WTC11 (cell line): ENCODE measurements at regions not wholly inside any gene's neighbourhood (a gene's known extent, or its start where the extent isn't known, plus 50 kb on each side); places are given as distances from the start of the nearest gene placed in this dataset.

ENCODE experiments used
- ATAC-seq: fragments of 200-7000 bp; cut with Tn5 transposase; 2 replicates; pipeline ENCODE4 v1.10.0; 2021; ENCODE audit warnings: mild to moderate bottlenecking, moderate library complexity
- CTCF ChIA-PET: fragments of 300-600 bp; sonication (Branson Sonifier 250); formaldehyde crosslinking; loops from one replicate; lab custom pipeline; 2021; ENCODE audit warnings: antibody characterized with exemption; lab: Charles Lee
- POLR2A ChIA-PET: fragments of 350-600 bp; sonication (Branson Sonifier 250); formaldehyde crosslinking; loops from one replicate; lab custom pipeline; 2021; ENCODE audit warnings: antibody characterized with exemption; lab: Charles Lee
- DNase-seq: peaks from one replicate; pipeline ENCODE4 v3.0.0; 2021; ENCODE audit warnings: low spot score
- H3K27ac Mint-ChIP-seq: 2 replicates; pipeline ENCODE4 v1.8.0; 2021; ENCODE audit warnings: mixed read lengths
- H3K27me3 Mint-ChIP-seq: 2 replicates; pipeline ENCODE4 v1.8.0; 2021; ENCODE audit warnings: low read depth, mild to moderate bottlenecking, moderate library complexity, mixed read lengths
- H3K36me3 Mint-ChIP-seq: 2 replicates; pipeline ENCODE4 v1.8.0; 2021; ENCODE audit warnings: mixed read lengths
- H3K4me1 Mint-ChIP-seq: 2 replicates; pipeline ENCODE4 v1.8.0; 2022; ENCODE audit warnings: mixed read lengths
- H3K4me3 Mint-ChIP-seq: 2 replicates; pipeline ENCODE4 v1.8.0; 2021; ENCODE audit warnings: mild to moderate bottlenecking, moderate library complexity, mixed read lengths
- H3K9me3 Mint-ChIP-seq: 2 replicates; pipeline ENCODE4 v1.8.0; 2021; ENCODE audit warnings: mixed read lengths
- ATF6 ChIP-seq: sonication (generic); formaldehyde crosslinking; IDR thresholded peaks from 2 replicates; pipeline ENCODE4 v1.8.1; 2023; ENCODE audit warnings: mild to moderate bottlenecking, missing genetic modification reagents
- CREB1 ChIP-seq: sonication (generic); formaldehyde crosslinking; IDR thresholded peaks from 2 replicates; pipeline ENCODE4 v1.8.0; 2023; ENCODE audit warnings: mild to moderate bottlenecking, missing genetic modification reagents
- EMX1 ChIP-seq: fragments of 250-450 bp; sonication (Bioruptor Pico); IDR thresholded peaks from 2 replicates; pipeline ENCODE4 v1.8.0; 2021; ENCODE audit warnings: mild to moderate bottlenecking
- FOXP4 ChIP-seq: sonication (generic); formaldehyde crosslinking; IDR thresholded peaks from 2 replicates; pipeline ENCODE4 v1.8.0; 2022; ENCODE audit warnings: mild to moderate bottlenecking, missing genetic modification reagents
- HMGXB4 ChIP-seq: sonication (generic); formaldehyde crosslinking; IDR thresholded peaks from 2 replicates; pipeline ENCODE4 v1.8.1; 2023; ENCODE audit warnings: mild to moderate bottlenecking, moderate library complexity, missing genetic modification reagents
- NFATC4 ChIP-seq: fragments of 250-450 bp; sonication (Bioruptor Pico); IDR thresholded peaks from 2 replicates; pipeline ENCODE4 v1.9.0; 2021; ENCODE audit warnings: mild to moderate bottlenecking
- NR3C1 ChIP-seq: sonication (generic); formaldehyde crosslinking; conservative IDR thresholded peaks from 2 replicates; pipeline ENCODE4 v1.8.1; 2023; ENCODE audit warnings: low read depth, mild to moderate bottlenecking, missing genetic modification reagents
- SMAD3 ChIP-seq: sonication (generic); formaldehyde crosslinking; IDR thresholded peaks from 2 replicates; pipeline ENCODE4 v1.8.0; 2022; ENCODE audit warnings: missing genetic modification reagents, mild to moderate bottlenecking, borderline replicate concordance
- ZBTB43 ChIP-seq: sonication (generic); formaldehyde crosslinking; IDR thresholded peaks from 2 replicates; pipeline ENCODE4 v1.8.1; 2023; ENCODE audit warnings: mild to moderate bottlenecking, missing genetic modification reagents
- ZNF121 ChIP-seq: sonication (generic); formaldehyde crosslinking; IDR thresholded peaks from 2 replicates; pipeline ENCODE4 v1.8.0; 2023; ENCODE audit warnings: missing genetic modification reagents
- ZNF281 ChIP-seq: sonication (generic); formaldehyde crosslinking; IDR thresholded peaks from 2 replicates; pipeline ENCODE4 v1.8.0; 2023; ENCODE audit warnings: mild to moderate bottlenecking, missing genetic modification reagents
- ZNF317 ChIP-seq: sonication (generic); formaldehyde crosslinking; IDR thresholded peaks from 2 replicates; pipeline ENCODE4 v1.8.1; 2023; ENCODE audit warnings: low read depth, mild to moderate bottlenecking, moderate library complexity, missing genetic modification reagents, borderline replicate concordance
- ZNF512 ChIP-seq: sonication (generic); formaldehyde crosslinking; IDR thresholded peaks from 2 replicates; pipeline ENCODE4 v1.8.1; 2022; ENCODE audit warnings: missing genetic modification reagents, borderline replicate concordance
- ZNF532 ChIP-seq: fragments of 250-450 bp; sonication (Bioruptor Pico); IDR thresholded peaks from 2 replicates; pipeline ENCODE4 v1.9.0; 2021; ENCODE audit warnings: mild to moderate bottlenecking, borderline replicate concordance
- ZSCAN18 ChIP-seq: fragments of 250-450 bp; sonication (Bioruptor Pico); IDR thresholded peaks from 2 replicates; pipeline ENCODE4 v2.1.2; 2022; ENCODE audit warnings: mild to moderate bottlenecking, moderate library complexity

- Mint-ChIP-seq H3K9me3 (no peaks in the 10 kb centered on the region), H3K4me3 (no peak overlapping the region), H3K4me1 (peaks cover 9% of the 10 kb centered on the region), H3K27me3 (no peaks in the 10 kb centered on the region)
- DNase-seq: no peak
- ATAC-seq: no peak
- no peak for TF ChIP-seq ATF6
- TF ChIP-seq, all 79 proteins: peak for 0
- ChIA-PET CTCF (no interaction called here), POLR2A (no interaction called here)
- Mint-ChIP-seq H3K27ac (no peak overlapping the region; the same call in 1 of the 2 replicates), H3K36me3 (no peaks in the 10 kb centered on the region)
These were observed 131.2 kb upstream of the MED13L start for GRCh38 chr12:116408489-116409250.

- H3K27me3 Mint-ChIP-seq: no peaks in the 10 kb centered on the region
- no peaks in the 10 kb centered on the region for H3K9me3 Mint-ChIP-seq
- no peaks in the 10 kb centered on the region for H3K36me3 Mint-ChIP-seq
- no peak overlapping the region for H3K4me3 Mint-ChIP-seq
- POLR2A ChIA-PET: interaction anchor here (0.6 kb wide), 1 partner anchor 30 kb away, joined by 5 read pairs; no protein-coding TSS in a partner anchor
- peaks cover 3% of the 10 kb centered on the region for H3K4me1 Mint-ChIP-seq
- CTCF ChIA-PET: interaction anchor here (0.6 to 1.1 kb wide), 3 partner anchors 21 to 198 kb away, joined by 3 to 4 read pairs (median 3); no protein-coding TSS in a partner anchor
- ATAC-seq: no peak
- no peak for DNase-seq
- H3K27ac Mint-ChIP-seq: no peak overlapping the region
- no peak for TF ChIP-seq ZNF532 (CRISPR knock-in tag)
- no peak for TF ChIP-seq HMGXB4 (CRISPR knock-in tag)
- TF ChIP-seq NR3C1 (CRISPR knock-in tag): no peak
- no peak for TF ChIP-seq ZBTB43 (CRISPR knock-in tag)
- TF ChIP-seq NFATC4 (CRISPR knock-in tag): no peak
- no peak for TF ChIP-seq FOXP4 (CRISPR knock-in tag)
- no peak for TF ChIP-seq EMX1 (CRISPR knock-in tag)
- TF ChIP-seq ZNF512 (CRISPR knock-in tag): no peak
- no peak for TF ChIP-seq ZNF121 (CRISPR knock-in tag)
- TF ChIP-seq ZSCAN18 (CRISPR knock-in tag): no peak
- TF ChIP-seq CREB1 (CRISPR knock-in tag): no peak
- no peak for TF ChIP-seq ZNF317 (CRISPR knock-in tag)
- TF ChIP-seq SMAD3 (CRISPR knock-in tag): no peak
- TF ChIP-seq ZNF281: no peak
These were observed 134.5 kb upstream of the MED13L start for GRCh38 chr12:116411977-116412376.
